OCI-LY1 (cell line): ENCODE measurements at regions not wholly inside any gene's neighbourhood (a gene's known extent, or its start where the extent isn't known, plus 50 kb on each side); places are given as distances from the start of the nearest gene placed in this dataset.

Source experiments
- H2AFZ ChIP-seq: fragments of 200-600 bp; sonication (generic), shearing (Covaris generic); 2 replicates; pipeline ENCODE4 v1.6.0; 2014; ENCODE audit warnings: antibody characterized with exemption, mild to moderate bottlenecking, low read length
- H3F3A ChIP-seq: fragments of 200-600 bp; sonication (generic), shearing (Covaris generic); 2 replicates; pipeline ENCODE4 v1.6.0; 2014; ENCODE audit warnings: mild to moderate bottlenecking, antibody characterized with exemption, low read length, moderate library complexity; ENCODE audit not compliant: insufficient read depth
- H3K27ac ChIP-seq: fragments of 200-600 bp; sonication (generic); 2 replicates; pipeline ENCODE4 v1.5.1; 2014; ENCODE audit warnings: low read length, mixed run types, mild to moderate bottlenecking, low read depth; ENCODE audit not compliant: poor library complexity, severe bottlenecking
- H3K27me3 ChIP-seq: fragments of 200-600 bp; sonication (generic); 2 replicates; pipeline ENCODE4 v1.6.0; 2014; ENCODE audit warnings: antibody characterized with exemption, mild to moderate bottlenecking, low read length, moderate library complexity; ENCODE audit not compliant: insufficient read depth
- H3K36me3 ChIP-seq: fragments of 200-600 bp; sonication (generic); 2 replicates; pipeline ENCODE4 v1.6.1; 2014; ENCODE audit warnings: mild to moderate bottlenecking, antibody characterized with exemption, low read length, moderate library complexity, mixed read lengths; ENCODE audit not compliant: insufficient read depth
- H3K4me1 ChIP-seq: fragments of 200-600 bp; sonication (generic); 2 replicates; pipeline ENCODE4 v1.5.1; 2014; ENCODE audit warnings: mild to moderate bottlenecking, low read length, moderate library complexity; ENCODE audit not compliant: insufficient read depth, severe bottlenecking
- H3K4me2 ChIP-seq: fragments of 200-600 bp; sonication (generic), shearing (Covaris generic); 2 replicates; pipeline ENCODE4 v1.6.1; 2014; ENCODE audit warnings: low read length
- H3K4me3 ChIP-seq: fragments of 200-600 bp; sonication (generic); 2 replicates; pipeline ENCODE4 v1.5.1; 2014; ENCODE audit warnings: low read length, low read depth, mild to moderate bottlenecking, mixed read lengths; ENCODE audit not compliant: poor library complexity, severe bottlenecking
- H3K79me2 ChIP-seq: fragments of 200-600 bp; shearing (Covaris generic); 2 replicates; pipeline ENCODE4 v1.6.1; 2016; ENCODE audit warnings: mixed run types, low read length, mixed read lengths; ENCODE audit not compliant: insufficient read depth
- H3K9ac ChIP-seq: fragments of 200-600 bp; sonication (generic), shearing (Covaris generic); 2 replicates; pipeline ENCODE4 v1.6.1; 2014; ENCODE audit warnings: mild to moderate bottlenecking, low read length, mixed read lengths
- H3K9me2 ChIP-seq: fragments of 200-600 bp; sonication (generic), shearing (Covaris generic); 2 replicates; pipeline ENCODE4 v1.6.1; 2014; ENCODE audit warnings: low read depth, mild to moderate bottlenecking, low read length, mixed read lengths
- H3K9me3 ChIP-seq: fragments of 200-600 bp; shearing (Covaris generic); 2 replicates; pipeline ENCODE4 v1.6.1; 2014; ENCODE audit warnings: low read length, mixed read lengths
- H4K20me1 ChIP-seq: fragments of 200-600 bp; sonication (generic), shearing (Covaris generic); 2 replicates; pipeline ENCODE4 v1.6.0; 2016; ENCODE audit warnings: mild to moderate bottlenecking, low read length; ENCODE audit not compliant: insufficient read depth
- EZH2 ChIP-seq: fragments of 200-600 bp; sonication (generic), shearing (Covaris generic); IDR thresholded peaks from 2 replicates; pipeline ENCODE4 v1.8.0; 2017; ENCODE audit warnings: borderline replicate concordance, mixed run types, mild to moderate bottlenecking, antibody characterized with exemption, low read length, moderate library complexity, mixed read lengths
- TF ChIP-seq, protein P1 (sequence below): fragments of 200-600 bp; sonication (generic), shearing (Covaris generic); IDR thresholded peaks from 2 replicates; pipeline ENCODE4 v1.5.1; 2017; ENCODE audit warnings: mild to moderate bottlenecking, antibody characterized with exemption, low read length, moderate library complexity, mixed read lengths

DNA sequence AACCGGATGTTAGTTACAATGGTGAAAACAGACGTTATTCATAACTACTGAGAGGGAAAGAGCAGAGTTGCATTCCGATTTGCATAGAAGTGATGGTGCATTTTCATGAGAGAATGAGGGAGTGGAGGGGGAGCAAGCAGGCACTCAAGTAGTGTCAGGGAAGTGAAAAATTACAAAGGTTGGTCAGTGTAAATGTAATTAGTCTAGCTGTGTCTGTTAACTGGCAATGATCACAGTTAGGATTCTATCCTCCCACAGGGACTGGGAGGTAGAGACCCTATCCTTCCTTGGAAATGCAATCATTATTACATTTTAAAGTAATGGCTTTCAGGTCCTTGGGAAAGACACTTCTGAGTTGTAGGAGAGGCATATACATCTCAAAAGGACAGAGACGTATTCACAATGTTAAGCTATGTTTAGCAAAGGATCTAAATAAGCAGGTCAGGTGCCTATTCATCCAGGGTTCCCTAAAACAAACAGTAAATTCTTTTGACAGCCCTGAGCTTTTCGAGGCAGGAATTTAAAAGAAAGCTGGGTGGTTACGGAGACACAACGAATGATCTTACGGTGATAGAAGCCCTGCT lies 1671.8 kb upstream of the DDX18 start:
- no peaks in the 10 kb centered on the region for H3K79me2 ChIP-seq
- H3K9me2 ChIP-seq = no peaks in the 10 kb centered on the region
- H2AFZ ChIP-seq = no peak overlapping the region
- H3K9me3 ChIP-seq = no peaks in the 10 kb centered on the region
- H3K4me1 ChIP-seq = no peaks in the 10 kb centered on the region
- no peaks in the 10 kb centered on the region for H3K36me3 ChIP-seq
- H3K4me3 ChIP-seq = no peak overlapping the region
- no peaks in the 10 kb centered on the region for H4K20me1 ChIP-seq
- TF ChIP-seq, protein P1, sequence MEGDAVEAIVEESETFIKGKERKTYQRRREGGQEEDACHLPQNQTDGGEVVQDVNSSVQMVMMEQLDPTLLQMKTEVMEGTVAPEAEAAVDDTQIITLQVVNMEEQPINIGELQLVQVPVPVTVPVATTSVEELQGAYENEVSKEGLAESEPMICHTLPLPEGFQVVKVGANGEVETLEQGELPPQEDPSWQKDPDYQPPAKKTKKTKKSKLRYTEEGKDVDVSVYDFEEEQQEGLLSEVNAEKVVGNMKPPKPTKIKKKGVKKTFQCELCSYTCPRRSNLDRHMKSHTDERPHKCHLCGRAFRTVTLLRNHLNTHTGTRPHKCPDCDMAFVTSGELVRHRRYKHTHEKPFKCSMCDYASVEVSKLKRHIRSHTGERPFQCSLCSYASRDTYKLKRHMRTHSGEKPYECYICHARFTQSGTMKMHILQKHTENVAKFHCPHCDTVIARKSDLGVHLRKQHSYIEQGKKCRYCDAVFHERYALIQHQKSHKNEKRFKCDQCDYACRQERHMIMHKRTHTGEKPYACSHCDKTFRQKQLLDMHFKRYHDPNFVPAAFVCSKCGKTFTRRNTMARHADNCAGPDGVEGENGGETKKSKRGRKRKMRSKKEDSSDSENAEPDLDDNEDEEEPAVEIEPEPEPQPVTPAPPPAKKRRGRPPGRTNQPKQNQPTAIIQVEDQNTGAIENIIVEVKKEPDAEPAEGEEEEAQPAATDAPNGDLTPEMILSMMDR = no peak
- no peak for TF ChIP-seq EZH2
- H3F3A ChIP-seq = no peaks in the 10 kb centered on the region
- H3K4me2 ChIP-seq = no peak overlapping the region
- H3K27me3 ChIP-seq = no peaks in the 10 kb centered on the region
- H3K9ac ChIP-seq = no peak overlapping the region
- no peak overlapping the region for H3K27ac ChIP-seq

GRCh38 chr2:116145031-116145430 lies 1669.5 kb upstream of the DDX18 start:
- no peaks in the 10 kb centered on the region for H3K79me2 ChIP-seq
- no peaks in the 10 kb centered on the region for H3K27me3 ChIP-seq
- H3K4me2 ChIP-seq = no peak overlapping the region
- H3K9me3 ChIP-seq = no peaks in the 10 kb centered on the region
- H4K20me1 ChIP-seq = no peaks in the 10 kb centered on the region
- H3F3A ChIP-seq = no peaks in the 10 kb centered on the region
- no peaks in the 10 kb centered on the region for H3K36me3 ChIP-seq
- TF ChIP-seq, protein P1 = no peak
- TF ChIP-seq EZH2 = no peak
- no peak overlapping the region for H3K27ac ChIP-seq
- no peak overlapping the region for H3K9ac ChIP-seq
- no peak overlapping the region for H3K4me3 ChIP-seq
- H3K4me1 ChIP-seq = no peaks in the 10 kb centered on the region
- no peak overlapping the region for H2AFZ ChIP-seq
- no peaks in the 10 kb centered on the region for H3K9me2 ChIP-seq

DNA sequence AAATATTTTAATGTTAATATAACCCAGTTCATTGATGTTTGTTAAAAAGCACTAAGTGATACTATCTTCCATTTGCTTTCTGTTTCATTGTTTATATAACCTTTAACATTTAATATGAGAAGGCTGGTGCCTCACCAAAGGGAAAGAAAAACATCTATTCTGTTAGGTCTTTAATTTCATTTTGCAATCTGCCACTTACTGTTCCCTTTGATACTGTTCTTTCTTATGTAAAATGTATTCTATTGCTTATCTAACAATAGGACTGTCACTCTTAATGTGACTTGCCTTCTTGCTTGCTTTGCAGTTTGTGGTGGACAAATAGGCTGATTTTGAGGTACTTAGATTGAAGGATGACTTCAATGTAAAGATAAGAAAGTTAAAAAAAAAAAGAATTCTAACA lies 1666.1 kb upstream of the DDX18 start:
- H3K36me3 ChIP-seq = no peaks in the 10 kb centered on the region
- H3K9me3 ChIP-seq = no peaks in the 10 kb centered on the region
- no peaks in the 10 kb centered on the region for H4K20me1 ChIP-seq
- no peak overlapping the region for H2AFZ ChIP-seq
- H3K79me2 ChIP-seq = no peaks in the 10 kb centered on the region
- H3K4me1 ChIP-seq = no peaks in the 10 kb centered on the region
- TF ChIP-seq EZH2 = no peak
- TF ChIP-seq, protein P1 = no peak
- H3K9me2 ChIP-seq = no peaks in the 10 kb centered on the region
- H3K4me2 ChIP-seq = no peak overlapping the region
- no peaks in the 10 kb centered on the region for H3F3A ChIP-seq
- no peak overlapping the region for H3K27ac ChIP-seq
- no peak overlapping the region for H3K4me3 ChIP-seq
- no peak overlapping the region for H3K9ac ChIP-seq
- no peaks in the 10 kb centered on the region for H3K27me3 ChIP-seq
